ENCODE measurements at regions not wholly inside any gene's neighbourhood (a gene's known extent, or its start where the extent isn't known, plus 50 kb on each side); places are given as distances from the start of the nearest gene placed in this dataset.
"Not testable (repeated sequence)": the region's sequence is repeated elsewhere in the genome, so short reads cannot be mapped to it uniquely, and the experiment has no call there.

DNA sequence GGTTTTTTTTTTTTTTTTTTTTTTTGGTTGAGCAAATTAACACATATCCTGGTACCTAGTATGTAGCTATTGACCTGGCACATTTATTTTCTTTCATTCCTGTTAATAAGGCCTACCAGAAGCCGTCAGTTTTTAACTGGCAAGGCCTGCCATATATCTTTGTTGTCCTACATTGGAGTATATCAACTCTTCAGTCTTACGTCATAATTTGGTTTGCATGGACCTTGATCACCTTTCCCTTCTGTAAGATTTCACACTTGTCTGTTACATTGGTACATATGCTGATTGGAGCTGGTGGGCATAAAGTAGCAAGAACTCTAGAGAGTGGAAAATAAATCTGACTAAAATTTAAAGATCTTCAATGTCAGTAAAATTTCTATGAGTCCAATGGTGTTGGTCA lies 1658.0 kb downstream of the C4orf33 start:
- WGBS (ENCODE audit: insufficient coverage, low coverage, low lambda C conversion rate, missing lambda C conversion rate): 59% methylated on average over 2 of the region's 2 CpGs
- ATAC-seq (no peak), DNase-seq (no peak)
- intact Hi-C loops (cut with DNase I): no loop called here
- Histone ChIP-seq H3K9me3 (no peaks in the 10 kb centered on the region), H3K27me3 (no peaks in the 10 kb centered on the region), H3K36me3 (no peaks in the 10 kb centered on the region), H3K4me3 (no peak overlapping the region), H3K27ac (no peak overlapping the region), H3K4me1 (no peaks in the 10 kb centered on the region)
- TF ChIP-seq POLR2A (IDR thresholded peaks at IDR 0.05): no peak
- no peak for TF ChIP-seq CTCF (IDR thresholded peaks at IDR 0.05)

DNA sequence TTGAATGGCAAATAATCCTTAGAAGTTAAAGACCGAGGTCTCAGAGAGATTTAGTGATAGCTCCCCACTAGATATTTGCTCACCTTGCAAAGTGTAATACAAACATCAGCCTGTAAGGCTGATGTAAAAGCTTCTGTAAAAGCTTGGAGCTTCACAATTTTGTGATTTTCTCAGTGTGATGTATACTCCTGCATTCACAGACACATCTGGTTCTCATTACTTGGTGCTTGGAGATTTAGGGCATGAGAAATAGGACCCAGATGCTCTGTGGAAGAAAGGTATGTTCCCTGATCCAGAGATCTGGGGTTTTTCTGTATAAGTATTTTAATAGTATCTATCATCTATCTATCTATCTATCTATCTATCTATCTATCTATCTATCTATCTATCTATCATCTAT lies 1664.3 kb downstream of the C4orf33 start:
- Histone ChIP-seq H3K27me3 (no peaks in the 10 kb centered on the region), H3K36me3 (no peaks in the 10 kb centered on the region), H3K9me3 (no peaks in the 10 kb centered on the region), H3K4me1 (no peaks in the 10 kb centered on the region), H3K4me3 (no peak overlapping the region), H3K27ac (no peak overlapping the region)
- TF ChIP-seq POLR2A (IDR thresholded peaks at IDR 0.05) (no peak), CTCF (IDR thresholded peaks at IDR 0.05) (no peak)
- 25% methylated on average over 1 of the region's 1 CpG for WGBS (ENCODE audit: insufficient coverage, low coverage, low lambda C conversion rate, missing lambda C conversion rate)
- intact Hi-C loops (cut with DNase I): no loop called here
- no peak for DNase-seq
- ATAC-seq: no peak

DNA sequence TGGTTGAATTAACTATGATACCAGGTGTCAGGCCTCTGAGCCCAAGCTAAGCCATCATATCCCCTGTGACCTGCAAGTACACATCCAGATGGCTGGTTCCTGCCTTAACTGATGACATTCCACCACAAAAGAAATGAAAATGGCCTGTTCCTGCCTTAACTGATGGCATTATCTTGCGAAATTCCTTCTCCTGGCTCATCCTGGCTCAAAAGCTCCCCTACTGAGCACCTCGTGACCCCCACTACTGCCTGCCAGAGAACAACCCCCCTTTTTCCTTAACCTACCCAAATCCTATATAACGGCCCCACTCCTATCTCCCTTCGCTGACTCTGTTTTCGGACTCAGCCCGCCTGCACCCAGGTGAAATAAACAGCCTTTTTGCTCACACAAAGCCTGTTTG lies 1671.4 kb downstream of the C4orf33 start:
- H3K27me3 ChIP-seq; H3K27ac ChIP-seq; H3K4me1 ChIP-seq; H3K36me3 ChIP-seq; DNase-seq; H3K9me3 ChIP-seq; H3K4me3 ChIP-seq; ATAC-seq; intact Hi-C loops (cut with DNase I): not testable (repeated sequence)
- WGBS (ENCODE audit: insufficient coverage, low coverage, low lambda C conversion rate, missing lambda C conversion rate): 66% methylated on average over 6 of the region's 6 CpGs

DNA sequence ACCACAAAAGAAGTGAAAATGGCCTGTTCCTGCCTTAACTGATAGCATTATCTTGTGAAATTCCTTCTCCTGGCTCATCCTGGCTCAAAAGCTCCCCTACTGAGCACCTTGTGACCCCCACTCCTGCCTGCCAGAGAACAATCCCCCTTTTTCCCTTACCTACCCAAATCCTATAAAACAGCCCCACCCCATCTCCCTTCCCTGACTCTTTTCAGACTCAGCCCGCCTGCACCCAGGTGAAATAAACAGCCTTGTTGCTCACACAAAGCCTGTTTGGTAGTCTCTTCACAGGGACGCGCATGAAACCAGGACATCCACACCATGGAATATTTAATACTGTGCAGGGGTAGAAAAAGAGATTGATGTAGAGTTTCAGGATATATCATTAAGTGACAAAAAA lies 1677.0 kb downstream of the C4orf33 start:
- ATAC-seq; H3K36me3 ChIP-seq; intact Hi-C loops (cut with DNase I); DNase-seq; H3K27me3 ChIP-seq; H3K4me1 ChIP-seq; H3K9me3 ChIP-seq; H3K4me3 ChIP-seq; H3K27ac ChIP-seq: not testable (repeated sequence)
- 74% methylated on average over 3 of the region's 3 CpGs for WGBS (ENCODE audit: insufficient coverage, low coverage, low lambda C conversion rate, missing lambda C conversion rate)

DNA sequence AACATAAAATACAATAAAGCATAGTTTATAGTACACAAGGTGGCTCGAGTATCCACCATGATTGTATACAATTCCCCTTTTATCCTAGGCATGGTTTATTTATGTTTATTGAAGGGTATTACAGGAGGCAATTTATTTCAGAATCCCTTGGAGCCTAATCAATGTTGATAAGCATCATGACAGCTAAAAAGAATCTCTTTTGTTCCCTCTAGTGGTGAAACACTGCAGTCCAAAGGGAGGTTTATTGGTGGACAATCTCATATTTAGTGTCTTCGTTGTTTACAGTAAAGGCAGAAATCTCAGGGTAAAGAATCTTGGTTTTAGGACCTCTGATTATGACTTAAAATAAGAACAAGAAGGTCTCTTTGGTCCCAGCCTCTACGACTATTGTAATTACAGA lies 1712.5 kb downstream of the C4orf33 start:
- peak; percentile 52 to 75 (median 60) for ATAC-seq
- H3K36me3 ChIP-seq: no peaks in the 10 kb centered on the region
- no peaks in the 10 kb centered on the region for H3K9me3 ChIP-seq
- no peaks in the 10 kb centered on the region for H3K27me3 ChIP-seq
- TF ChIP-seq POLR2A (IDR thresholded peaks at IDR 0.05) (no peak), CTCF (IDR thresholded peaks at IDR 0.05) (peak; percentile 47 to 60 (median 48))
- no peak overlapping the region for H3K27ac ChIP-seq
- 17% methylated on average over 3 of the region's 3 CpGs for WGBS (ENCODE audit: insufficient coverage, low coverage, low lambda C conversion rate, missing lambda C conversion rate)
- no peak overlapping the region for H3K4me3 ChIP-seq
- intact Hi-C loops (cut with DNase I): no loop called here
- H3K4me1 ChIP-seq: no peaks in the 10 kb centered on the region
- no peak for DNase-seq

DNA sequence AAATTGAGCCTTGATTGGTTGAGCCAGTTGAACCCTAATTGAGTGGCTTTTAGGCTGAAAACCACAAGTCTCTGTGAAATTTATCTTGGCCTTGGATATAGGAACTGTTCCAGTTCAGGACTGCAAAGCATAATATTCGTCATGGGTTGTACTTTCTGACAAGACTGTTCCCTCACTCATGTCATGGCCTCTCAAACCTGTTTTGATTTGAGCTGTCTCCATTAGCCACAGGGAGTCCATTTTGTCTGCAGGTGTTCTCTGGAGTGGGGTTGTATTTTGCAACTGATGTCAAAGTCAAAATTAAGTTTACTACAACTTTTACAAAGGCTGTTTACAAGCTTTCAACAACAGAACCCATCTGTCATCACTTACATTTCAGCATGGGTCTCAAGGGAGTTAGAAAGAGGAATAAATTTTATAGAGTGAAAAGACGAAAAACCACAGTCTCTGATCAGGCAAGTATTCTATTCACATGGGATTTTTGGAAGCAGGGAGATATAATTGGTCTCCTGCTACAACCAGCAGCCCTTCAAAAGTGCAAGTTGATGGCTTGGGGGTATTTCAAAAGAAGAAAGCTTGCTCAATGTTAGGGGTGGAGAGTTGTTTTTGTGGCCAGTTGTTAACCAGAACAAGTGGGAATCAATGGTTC lies 1716.3 kb downstream of the C4orf33 start:
- intact Hi-C loops (cut with DNase I): no loop called here
- H3K9me3 ChIP-seq: no peaks in the 10 kb centered on the region
- no peaks in the 10 kb centered on the region for H3K27me3 ChIP-seq
- H3K27ac ChIP-seq: no peak overlapping the region
- no peak overlapping the region for H3K4me3 ChIP-seq
- TF ChIP-seq CTCF (IDR thresholded peaks at IDR 0.05) (no peak), POLR2A (IDR thresholded peaks at IDR 0.05) (no peak)
- 41% methylated on average over 2 of the region's 2 CpGs for WGBS (ENCODE audit: insufficient coverage, low coverage, low lambda C conversion rate, missing lambda C conversion rate)
- no peaks in the 10 kb centered on the region for H3K36me3 ChIP-seq
- H3K4me1 ChIP-seq: no peaks in the 10 kb centered on the region
- no peak for DNase-seq
- ATAC-seq: no peak

All from right lobe of liver (tissue), 6 donors.